Inferior parietal cortex (tissue), 1 donor: ENCODE measurements at regions not wholly inside any gene's neighbourhood (a gene's known extent, or its start where the extent isn't known, plus 50 kb on each side); places are given as distances from the start of the nearest gene placed in this dataset.
A peak's percentile ranks its signal among the peaks of the same experiment; 100 is the strongest.
"Not testable (repeated sequence)": the region's sequence is repeated elsewhere in the genome, so short reads cannot be mapped to it uniquely, and the experiment has no call there.

Experiments
- DNase-seq: peaks from one replicate; pipeline ENCODE4 v3.0.0-alpha.2; 2016; ENCODE audit errors: extremely low spot score

DNA sequence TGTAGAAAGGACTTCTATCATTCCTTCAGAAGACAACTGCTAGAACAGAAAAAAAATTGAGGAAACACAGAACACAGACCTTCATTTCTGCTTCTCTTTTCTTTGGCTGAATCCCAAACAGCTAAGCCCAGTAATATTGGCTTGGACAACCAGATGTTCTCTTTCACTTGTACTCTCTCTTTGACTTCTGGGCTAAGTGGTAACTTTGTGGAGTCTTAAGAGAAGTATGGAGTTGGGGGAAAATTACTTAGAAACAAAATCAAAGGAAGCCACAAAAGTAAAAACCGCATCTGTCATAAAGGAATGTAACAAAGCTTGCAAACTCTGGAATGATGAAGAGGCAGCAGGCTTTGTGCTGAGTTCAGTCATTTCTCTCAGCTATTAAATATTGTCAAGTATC lies 587.5 kb downstream of the CBLN4 start:
- DNase-seq, result no peak

DNA sequence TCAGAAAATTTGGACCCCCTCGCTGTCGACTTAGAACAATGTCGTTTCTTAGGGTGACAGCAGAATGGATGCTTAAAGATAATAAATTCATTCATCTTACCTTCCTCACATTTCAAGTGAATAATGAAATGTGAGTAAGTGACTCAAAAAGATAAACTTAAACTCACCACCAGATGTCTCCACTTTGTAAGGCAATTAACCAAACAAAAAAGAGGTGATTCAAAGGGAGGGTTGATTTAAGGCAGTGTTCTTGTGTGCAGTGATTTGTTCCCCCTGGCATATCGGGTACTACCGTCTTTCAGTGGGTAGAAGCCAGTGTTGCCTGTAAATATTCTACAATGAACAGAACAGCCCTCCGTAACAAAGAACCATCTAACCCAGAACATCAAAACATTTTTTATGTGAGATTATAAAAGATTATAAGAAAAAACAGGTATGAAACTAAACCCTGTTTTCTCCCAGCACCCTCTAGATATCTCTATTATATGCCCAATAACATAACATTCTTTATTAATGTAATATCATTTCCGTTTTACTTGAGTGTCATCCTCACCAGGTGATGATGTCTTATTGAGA lies 589.7 kb downstream of the CBLN4 start:
- DNase-seq, result peak; percentile 53

DNA sequence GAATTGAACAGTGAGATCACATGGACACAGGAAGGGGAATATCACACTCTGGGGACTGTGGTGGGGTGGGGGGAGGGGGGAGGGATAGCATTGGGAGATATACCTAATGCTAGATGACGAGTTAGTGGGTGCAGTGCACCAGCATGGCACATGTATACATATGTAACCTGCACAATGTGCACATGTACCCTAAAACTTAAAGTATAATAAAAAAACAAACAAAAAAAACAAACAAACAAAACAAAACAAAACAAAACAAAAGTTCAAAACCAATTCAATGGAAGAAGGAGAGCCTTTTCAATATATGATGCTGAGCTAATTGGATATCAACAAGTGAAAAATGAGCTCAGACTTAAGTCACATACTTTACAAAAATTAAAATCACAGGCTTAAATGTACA lies 592.8 kb downstream of the CBLN4 start:
- not testable (repeated sequence) for DNase-seq

DNA sequence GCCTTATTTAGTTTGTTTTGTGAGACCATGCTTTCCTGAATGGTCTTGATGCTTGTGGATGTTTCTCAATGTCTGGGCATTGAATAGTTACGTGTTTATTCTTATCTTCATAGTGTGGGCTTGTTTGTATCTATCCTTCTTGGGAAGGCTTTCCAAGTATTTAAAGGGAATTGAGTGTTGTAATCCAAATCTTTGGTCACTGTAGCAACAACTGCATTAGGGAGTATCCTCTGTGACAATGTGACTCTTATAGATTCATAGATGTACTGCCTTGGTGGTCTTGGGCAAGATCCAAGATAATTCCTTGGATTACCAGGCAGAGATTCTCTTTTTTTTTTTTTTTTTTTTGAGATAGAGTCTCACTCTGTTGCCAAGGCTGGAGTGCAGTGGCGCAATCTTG lies 598.4 kb downstream of the CBLN4 start:
- no peak for DNase-seq

DNA sequence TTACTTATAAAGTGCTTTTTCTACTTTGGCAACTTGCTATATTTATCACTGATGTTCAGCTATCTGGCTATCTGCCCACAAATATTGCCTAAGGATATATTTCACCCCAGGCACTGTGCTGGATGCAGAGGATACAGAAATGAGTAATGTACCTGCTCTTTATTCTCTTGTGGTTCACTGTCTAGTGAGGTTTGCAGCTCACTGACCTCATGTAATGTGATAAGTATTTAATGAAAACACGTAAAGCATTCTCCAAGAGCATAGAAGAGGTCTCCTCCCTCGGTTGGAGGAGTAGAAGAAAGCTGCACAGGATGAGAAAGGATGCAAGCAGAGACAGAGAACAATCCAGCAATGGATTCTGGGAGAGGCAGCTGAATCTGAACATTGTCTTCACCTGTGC lies 610.7 kb downstream of the CBLN4 start:
- DNase-seq, result no peak

DNA sequence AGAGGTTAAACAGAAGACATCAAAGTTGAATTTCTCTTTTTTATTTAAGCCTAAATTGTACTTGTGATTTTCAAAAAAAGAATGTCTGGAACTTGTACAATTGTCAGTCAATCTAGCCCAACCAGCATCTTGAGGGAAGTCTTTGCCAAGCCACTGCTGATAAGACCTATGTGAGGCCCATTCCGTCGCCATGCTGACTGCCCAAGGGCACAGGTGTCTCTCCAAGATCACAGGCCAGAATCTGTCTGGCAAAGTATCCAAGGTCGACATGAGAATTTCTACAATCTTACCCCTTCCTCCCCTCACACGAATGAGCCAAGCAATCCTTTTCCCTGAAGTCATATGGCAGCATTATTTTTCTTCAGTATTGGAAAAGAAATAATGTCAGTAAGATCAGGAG lies 614.5 kb downstream of the CBLN4 start:
- DNase-seq, result no peak

DNA sequence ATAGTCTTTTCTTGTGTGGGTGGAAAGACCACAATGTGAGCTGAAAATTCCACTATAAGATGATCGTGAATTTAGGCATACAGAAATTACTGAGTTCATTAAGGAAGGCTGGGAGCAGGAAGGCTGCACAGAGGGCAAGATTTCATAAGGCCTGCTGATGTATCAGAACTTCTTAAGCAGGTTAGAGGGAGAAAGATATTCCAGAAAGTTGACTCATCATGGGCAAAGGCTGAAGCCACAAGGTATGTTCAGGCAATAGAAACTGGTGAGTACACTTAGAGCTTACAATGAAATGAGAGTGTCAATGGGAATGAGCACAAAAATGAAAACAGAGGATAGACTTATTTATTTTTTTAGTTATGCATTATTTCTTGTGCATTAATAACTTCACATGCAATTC lies 618.6 kb downstream of the CBLN4 start:
- no peak for DNase-seq

DNA sequence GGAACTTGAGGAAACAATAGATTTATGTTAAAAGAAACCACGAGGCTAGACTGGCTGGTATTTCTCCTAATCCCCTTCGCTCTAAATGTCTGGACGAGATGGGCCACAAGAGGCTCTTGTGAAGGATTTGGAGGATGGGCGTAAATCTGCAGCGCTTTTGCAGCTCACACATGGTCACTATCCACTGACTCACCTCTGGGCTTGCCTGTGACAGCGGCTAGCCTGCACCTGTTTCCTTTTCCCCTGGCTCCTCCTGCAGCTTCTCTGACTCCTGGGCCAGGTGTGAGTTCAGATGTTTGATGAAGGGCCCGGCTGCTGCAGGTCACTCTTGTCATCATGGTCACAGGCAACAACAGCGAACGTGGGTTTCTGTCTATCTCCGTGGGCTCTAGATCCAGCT lies 629.4 kb downstream of the CBLN4 start:
- DNase-seq, result no peak

DNA sequence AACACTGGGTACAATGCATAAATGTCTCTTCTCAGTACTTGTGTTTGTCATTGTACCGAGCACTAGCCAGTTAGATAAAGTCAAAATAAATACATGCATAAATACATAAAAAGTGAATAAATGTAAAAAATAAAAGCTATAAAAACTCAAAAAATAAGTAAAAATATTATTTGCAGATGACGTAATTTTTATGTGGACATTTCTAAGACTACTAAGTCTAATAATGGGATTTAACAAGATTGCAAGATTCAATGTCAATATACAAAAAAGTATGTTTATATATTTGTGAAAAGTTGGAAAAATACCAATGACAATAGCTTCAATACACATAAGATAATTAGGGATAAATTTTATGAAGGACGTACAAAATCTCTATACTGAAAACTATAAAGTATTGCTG lies 639.6 kb downstream of the CBLN4 start:
- no peak for DNase-seq

DNA sequence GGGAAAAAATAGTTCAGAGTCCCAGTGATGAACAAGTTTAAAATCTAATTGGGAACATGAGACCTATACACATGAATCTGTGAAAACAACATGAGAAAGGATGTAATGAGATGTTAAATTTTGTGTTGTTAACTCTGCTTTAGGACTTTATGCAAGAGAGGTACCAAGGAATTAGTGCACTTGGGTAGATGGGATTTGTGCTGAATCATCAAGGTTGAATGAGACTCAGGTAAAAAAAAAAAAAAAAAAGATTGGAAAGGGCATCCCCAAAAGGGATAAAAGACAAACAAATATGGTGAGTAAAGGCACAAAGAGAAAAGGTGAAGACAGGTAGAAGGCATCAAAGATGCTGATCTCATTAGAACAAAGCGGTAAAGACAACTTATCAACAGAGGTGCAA lies 644.4 kb downstream of the CBLN4 start:
- DNase-seq, result no peak

DNA sequence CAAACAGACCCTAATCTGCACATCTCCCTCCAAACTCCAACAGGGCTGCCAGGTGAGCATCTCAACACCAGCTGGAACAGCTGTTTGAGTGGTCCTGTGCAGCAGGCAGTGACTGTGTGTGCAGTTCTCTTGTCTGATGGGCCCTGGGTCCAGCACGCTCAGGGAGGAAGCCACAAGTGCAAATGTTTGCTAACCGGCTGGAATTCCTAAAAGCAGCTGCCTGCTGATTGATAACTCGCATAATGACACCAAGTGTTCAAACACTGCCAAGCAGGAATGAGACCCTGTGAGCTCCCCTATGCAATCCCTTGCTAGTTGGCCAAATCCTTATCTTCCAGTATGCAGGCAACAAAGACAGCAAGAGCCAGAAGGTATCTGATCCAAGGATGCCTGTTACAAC lies 650.6 kb downstream of the CBLN4 start:
- no peak for DNase-seq

DNA sequence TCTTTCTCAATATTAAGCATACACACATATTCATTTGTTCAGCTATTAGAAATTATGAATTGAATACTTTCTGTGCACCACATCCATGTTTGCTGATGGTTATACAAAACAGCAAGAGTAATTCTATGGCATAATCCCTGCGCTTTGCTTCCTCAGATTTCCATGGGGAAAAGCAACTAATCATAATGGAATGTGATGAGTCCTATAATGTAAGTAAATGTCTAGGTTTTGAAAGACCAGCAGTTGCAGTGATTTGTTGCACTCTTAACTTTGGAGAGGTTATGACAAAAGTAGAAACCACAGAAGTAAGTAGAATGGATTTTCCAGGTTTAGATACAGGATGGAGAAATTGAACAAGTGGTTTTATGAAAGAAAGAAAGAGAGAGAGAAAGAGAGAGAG lies 652.1 kb downstream of the CBLN4 start:
- DNase-seq, result no peak

DNA sequence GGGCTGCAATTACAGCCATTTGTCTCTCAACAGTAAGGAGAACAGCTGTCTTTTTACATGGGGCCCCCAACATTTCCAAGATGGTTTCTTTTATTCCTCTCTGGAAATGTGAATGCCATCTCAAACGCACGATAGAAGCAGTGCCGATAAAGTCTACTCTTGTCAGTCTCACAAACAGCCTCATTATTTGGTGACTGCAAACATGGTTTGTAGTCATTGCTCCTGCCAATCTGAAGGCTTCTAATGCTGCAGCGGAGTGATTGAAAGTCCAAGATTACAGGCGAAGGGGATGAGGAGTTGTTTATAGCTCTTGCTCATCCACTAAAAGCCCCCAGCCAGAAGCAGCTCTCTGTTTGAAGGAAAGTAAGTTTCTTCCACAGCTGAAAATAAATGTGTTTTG lies 657.1 kb downstream of the CBLN4 start:
- no peak for DNase-seq

DNA sequence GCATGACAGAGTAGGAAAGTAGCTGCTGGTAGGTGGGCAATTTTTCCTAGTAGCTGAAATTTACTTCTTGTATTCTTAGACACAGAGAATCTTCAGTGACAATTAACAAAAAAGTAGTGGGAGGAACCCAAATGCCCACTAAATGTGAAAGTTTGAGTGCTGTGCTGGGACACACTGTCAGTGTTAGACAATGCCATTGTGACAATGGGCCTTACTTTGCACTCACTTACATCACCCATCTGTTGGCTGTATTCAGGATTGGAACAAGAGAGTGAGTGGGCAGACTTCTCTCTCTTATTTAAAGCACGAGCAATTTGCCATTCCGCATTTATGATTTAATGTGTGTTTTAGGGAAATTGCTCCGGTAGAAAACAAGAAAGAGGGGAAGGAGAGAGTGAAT lies 662.5 kb downstream of the CBLN4 start:
- DNase-seq, result no peak

DNA sequence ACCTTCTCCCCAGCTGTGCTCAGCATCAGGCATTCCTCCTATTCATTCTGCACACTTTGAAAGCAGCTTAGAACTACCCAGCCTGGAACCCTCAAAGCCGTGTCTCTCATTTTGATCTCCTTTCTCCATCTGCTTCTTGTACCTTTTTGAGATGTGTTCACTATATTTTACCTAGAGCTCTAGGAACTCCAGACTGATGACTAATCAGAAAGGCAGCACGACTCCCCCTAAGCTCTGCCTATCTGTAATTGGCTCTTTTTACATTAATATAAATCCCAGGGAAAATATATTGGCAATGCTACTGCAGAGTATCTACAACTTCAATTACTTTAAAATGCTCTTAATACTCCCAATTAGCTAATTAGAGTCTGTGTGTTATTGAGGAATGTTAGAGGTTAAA lies 671.5 kb downstream of the CBLN4 start:
- no peak for DNase-seq

DNA sequence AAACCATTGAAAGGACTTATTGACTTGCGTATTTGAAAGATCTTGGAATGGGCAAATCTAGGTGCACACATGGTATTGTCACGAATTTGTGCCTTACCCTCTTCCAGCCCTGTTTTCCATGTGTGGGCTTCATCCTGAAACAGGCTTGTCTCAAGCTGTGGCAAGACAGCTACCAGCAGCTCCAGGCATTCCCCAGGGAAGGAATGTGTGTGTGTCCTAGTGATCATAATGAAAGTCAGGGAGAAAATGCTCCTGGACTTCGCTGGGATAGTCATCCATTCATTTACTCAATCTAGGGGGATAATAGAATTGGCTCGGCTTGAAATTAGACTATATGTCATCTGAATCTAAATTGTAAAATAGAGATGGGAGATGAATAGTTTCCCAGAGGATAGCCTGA lies 676.2 kb downstream of the CBLN4 start:
- no peak for DNase-seq

DNA sequence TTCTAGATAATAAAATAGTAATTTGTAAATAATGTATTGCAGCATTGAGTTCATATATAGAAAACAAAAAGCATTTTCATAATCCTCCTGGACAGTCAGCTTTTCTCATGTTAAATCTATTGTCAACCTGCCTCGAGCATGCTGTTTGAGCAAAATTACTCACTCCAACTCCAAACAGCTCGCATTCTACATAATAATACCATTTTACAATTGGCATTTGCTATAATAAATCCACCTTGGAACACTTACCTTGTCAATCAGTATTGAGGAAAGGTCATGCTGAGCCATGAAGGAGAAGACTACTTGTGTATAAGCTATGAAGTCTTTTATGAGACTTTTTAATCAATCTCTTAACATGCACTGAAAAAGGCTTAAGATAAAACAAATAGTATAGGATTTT lies 682.6 kb downstream of the CBLN4 start:
- DNase-seq, result no peak

DNA sequence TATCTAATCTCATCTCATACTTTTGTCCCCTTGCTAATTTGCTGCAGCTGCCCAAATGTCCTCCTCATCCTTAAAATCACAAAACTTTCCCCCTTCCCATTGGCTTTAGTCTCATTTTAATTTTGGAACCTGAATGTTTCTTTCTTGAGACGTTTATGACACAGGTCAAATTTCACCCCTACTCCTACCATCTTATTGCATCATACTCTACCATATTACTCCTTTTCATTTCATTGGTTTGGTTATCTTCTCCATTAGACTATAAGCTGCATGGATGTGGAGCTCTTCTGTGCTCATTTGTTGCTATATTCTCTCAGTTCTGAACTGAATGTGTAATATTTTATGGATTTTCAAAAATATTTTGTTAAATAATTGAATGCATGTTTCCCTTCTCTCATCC lies 688.6 kb downstream of the CBLN4 start:
- DNase-seq, result no peak

DNA sequence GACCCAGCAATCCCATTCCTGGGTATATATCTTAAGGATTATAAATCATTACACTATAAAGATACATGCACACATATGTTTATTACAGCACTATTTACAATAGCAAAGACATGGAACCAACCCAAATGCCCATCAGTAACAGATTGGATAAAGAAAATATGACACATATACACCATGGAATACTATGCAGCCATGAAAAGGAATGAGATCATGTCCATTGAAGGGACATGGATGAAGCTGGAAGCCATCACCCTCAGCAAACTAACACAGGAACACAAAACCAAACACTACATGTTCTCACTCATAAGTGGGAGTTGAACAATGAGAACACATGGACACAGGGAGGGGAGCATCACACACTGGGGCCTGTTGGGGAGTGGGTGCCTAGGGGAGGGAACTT lies 694.5 kb downstream of the CBLN4 start:
- DNase-seq, result not testable (repeated sequence)

DNA sequence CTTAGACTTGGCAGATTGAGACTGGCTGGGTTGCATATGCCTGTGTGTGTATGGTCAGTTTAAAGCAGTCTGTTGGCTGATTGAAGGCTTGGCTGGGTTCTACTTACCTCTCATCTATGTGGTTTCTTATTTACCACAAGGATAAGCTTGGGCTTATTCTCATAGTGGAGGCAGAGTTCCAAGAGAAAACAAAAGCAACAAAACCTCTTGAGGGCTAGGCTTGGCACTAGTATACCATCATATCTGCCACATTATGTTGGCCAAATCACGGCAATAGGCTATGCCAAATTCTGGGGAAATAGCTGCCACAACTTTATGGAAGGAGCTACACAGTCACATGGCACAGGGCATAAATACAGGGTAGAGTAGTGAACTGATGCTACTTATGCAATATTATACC lies 714.1 kb downstream of the CBLN4 start:
- DNase-seq, result no peak

DNA sequence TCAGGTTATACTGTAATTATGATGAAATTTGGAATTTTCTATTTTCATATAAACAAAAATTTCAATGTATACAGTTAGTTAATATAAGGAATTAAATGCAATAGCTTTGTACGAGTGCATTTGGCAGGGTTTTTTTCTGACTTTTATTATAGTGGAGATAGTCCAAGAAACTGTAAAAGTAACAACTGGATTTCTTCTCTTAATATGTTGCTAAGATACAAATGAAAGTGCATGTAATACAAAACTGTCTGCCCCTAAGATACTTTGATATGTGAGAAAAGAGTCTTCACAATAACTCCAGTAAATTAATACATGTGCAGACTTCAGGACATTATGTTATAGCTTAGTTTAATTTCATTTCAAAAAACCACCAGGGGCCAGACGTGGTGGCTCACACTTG lies 721.4 kb downstream of the CBLN4 start:
- no peak for DNase-seq

DNA sequence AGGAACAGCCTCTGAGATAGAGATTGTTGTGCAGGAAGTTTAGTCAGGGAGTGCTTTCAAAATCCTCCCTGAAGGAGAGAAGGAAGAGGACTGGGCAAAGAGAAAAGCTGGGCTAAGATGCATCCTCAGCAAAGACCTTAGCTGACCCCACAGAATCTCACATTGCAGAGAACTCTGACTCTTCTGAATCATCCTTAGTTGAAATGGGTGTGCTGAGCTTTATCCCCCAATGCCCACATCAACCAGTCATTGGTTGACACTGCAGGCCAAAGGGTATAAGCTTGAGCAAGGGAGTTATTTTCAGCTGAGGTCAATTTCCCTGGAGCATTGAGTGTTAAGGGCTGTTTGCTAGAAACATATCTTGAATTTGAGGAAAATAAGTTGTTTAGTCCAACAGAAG lies 732.2 kb downstream of the CBLN4 start:
- no peak for DNase-seq

DNA sequence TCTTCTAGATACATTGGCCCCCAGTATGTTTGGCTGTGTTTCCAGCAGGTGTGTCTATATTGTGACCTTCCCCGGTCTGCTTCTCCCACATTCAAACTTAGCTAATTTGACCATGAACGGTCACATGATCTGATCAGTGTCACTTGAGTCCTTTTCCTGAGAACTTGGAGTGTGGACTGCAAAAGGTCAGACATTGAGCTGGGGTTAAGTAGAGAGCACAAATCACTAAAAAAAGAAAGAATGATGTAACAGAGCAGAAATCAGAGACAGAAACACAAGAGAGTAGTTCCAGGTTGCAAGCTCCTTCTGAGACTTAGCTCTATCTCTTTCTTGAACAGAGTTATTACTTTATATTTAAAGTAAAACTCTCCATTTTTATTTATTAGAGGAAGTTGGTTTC lies 733.9 kb downstream of the CBLN4 start:
- no peak for DNase-seq

DNA sequence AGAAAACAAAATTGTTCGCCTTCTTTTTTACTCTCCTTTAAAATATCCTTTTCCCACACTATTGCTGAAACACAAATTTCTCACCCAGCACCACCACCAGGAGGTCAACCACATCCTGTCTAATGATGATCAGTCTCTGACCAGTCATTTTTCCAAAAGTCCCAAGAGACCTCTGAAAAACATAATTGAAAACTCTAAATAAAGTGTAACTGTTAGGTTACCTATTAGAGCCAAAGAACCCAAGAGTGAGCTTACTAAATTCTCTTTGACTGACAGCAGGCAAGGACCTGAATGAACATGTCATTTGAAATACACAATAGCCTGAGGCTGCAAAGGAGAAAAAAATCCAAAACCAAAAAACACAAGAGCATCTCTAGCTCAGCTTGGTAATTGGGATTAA lies 735.4 kb downstream of the CBLN4 start:
- no peak for DNase-seq

DNA sequence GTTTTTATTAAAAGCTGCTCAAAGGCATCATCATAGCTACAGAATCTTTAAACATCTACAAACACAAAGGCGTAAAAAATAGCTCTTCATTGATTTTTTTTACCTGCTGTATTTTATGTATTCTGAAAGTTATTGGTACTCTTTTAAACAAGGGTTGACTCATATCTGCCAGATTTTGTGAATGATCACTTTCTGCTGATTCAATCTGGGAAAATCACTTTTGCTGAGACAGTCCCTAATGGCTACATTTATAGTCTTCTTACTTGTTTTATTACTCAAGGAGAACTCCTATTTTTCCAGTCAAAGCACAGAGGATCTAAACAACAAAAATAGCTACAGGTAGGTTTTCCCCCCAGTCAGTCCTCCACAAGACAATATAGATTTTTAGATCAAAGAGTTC lies 739.0 kb downstream of the CBLN4 start:
- no peak for DNase-seq
